ENCODE measurements at regions not wholly inside any gene's neighbourhood (a gene's known extent, or its start where the extent isn't known, plus 50 kb on each side); places are given as distances from the start of the nearest gene placed in this dataset.

GRCh38 chr12:125382926-125383325, 317.7 kb downstream of the AACS start:
- TF ChIP-seq CTCF (conservative IDR thresholded peaks at IDR 0.05; ENCODE audit: low read length) (no peak), EZH2phosphoT487 (IDR thresholded peaks at IDR 0.05; ENCODE audit: borderline replicate concordance, low read depth, low read length) (no peak)
